HG02610 (cell line): ENCODE measurements at regions not wholly inside any gene's neighbourhood (a gene's known extent, or its start where the extent isn't known, plus 50 kb on each side); places are given as distances from the start of the nearest gene placed in this dataset.

Source experiments
- ATAC-seq: cut with Tn5 transposase; IDR thresholded peaks from one replicate; pipeline ENCODE4 v1.9.1; 2021; ENCODE audit warnings: mild to moderate bottlenecking, moderate library complexity; ENCODE audit not compliant: unreplicated experiment

- no peak for ATAC-seq
Observed at GRCh38 chr1:216924732-216925131, 201.5 kb upstream of the ESRRG start.

- ATAC-seq = no peak
Observed at GRCh38 chr1:216923601-216924000, 200.4 kb upstream of the ESRRG start.

GRCh38 chr1:216922406-216922805 lies 199.2 kb upstream of the ESRRG start:
- no peak for ATAC-seq

- ATAC-seq = no peak
Observed at GRCh38 chr1:216921866-216922265, 198.6 kb upstream of the ESRRG start.

- no peak for ATAC-seq
Observed at GRCh38 chr1:216919060-216919970, 196.1 kb upstream of the ESRRG start.

- ATAC-seq = no peak
Observed at GRCh38 chr1:216916890-216917438, 193.7 kb upstream of the ESRRG start.

- no peak for ATAC-seq
Observed at GRCh38 chr1:216914974-216915373, 191.7 kb upstream of the ESRRG start.

- no peak for ATAC-seq
Observed at GRCh38 chr1:216913976-216914375, 190.7 kb upstream of the ESRRG start.

- ATAC-seq = no peak
Observed at GRCh38 chr1:216910081-216910840, 187.0 kb upstream of the ESRRG start.

GRCh38 chr1:216908126-216908525 lies 184.9 kb upstream of the ESRRG start:
- no peak for ATAC-seq

GRCh38 chr1:216907100-216907499 lies 183.9 kb upstream of the ESRRG start:
- ATAC-seq = no peak

GRCh38 chr1:216905781-216906180 lies 182.6 kb upstream of the ESRRG start:
- no peak for ATAC-seq

- no peak for ATAC-seq
Observed at GRCh38 chr1:216905137-216905536, 181.9 kb upstream of the ESRRG start.

GRCh38 chr1:216904471-216904870 lies 181.2 kb upstream of the ESRRG start:
- ATAC-seq = no peak

GRCh38 chr1:216903382-216903740 lies 180.1 kb upstream of the ESRRG start:
- ATAC-seq = no peak

- ATAC-seq = no peak
Observed at GRCh38 chr1:216902669-216903381, 179.6 kb upstream of the ESRRG start.

GRCh38 chr1:216900116-216900620 lies 176.9 kb upstream of the ESRRG start:
- no peak for ATAC-seq

GRCh38 chr1:216898801-216899200 lies 175.6 kb upstream of the ESRRG start:
- ATAC-seq = no peak

- ATAC-seq = no peak
Observed at GRCh38 chr1:216896146-216896545, 172.9 kb upstream of the ESRRG start.

- ATAC-seq = no peak
Observed at GRCh38 chr1:216894494-216894893, 171.3 kb upstream of the ESRRG start.

- ATAC-seq = no peak
Observed at GRCh38 chr1:216892581-216893160, 169.4 kb upstream of the ESRRG start.
